C4-2B (cell line): ENCODE measurements at regions not wholly inside any gene's neighbourhood (a gene's known extent, or its start where the extent isn't known, plus 50 kb on each side); places are given as distances from the start of the nearest gene placed in this dataset.

Experiments used
- H3K27ac ChIP-seq: fragments of 450-650 bp; 2 replicates; pipeline ENCODE4 v1.5.1; 2017
- ZFX ChIP-seq: fragments of 450-650 bp; IDR thresholded peaks from 2 replicates; pipeline ENCODE4 v1.6.1; 2017
- TF ChIP-seq, protein P1 (sequence below): fragments of 450-650 bp; conservative IDR thresholded peaks from 2 replicates; pipeline ENCODE4 v1.5.1; 2017; ENCODE audit warnings: mild to moderate bottlenecking

DNA sequence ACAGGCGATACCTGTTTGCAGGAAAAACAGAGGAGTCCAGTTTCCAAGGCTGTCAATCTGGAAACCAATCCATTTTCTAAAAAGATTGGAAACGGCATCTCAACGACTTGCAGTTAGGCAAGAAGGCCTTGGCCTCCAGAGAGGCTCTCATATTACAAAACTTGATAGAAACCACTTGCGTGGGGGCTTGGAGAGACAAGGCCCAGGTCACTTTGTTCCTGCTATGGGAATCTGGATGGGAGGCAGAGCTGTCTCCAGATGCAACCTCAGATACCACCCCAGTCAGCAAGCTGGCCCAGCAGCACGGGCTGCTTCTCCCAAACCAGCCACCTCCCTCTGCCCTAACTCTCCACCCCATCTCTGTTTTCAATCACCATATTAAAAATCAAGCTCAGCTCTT lies 298.8 kb downstream of the TNS1 start:
- no peak overlapping the region for H3K27ac ChIP-seq
- TF ChIP-seq ZFX, result no peak
- TF ChIP-seq, protein P1, sequence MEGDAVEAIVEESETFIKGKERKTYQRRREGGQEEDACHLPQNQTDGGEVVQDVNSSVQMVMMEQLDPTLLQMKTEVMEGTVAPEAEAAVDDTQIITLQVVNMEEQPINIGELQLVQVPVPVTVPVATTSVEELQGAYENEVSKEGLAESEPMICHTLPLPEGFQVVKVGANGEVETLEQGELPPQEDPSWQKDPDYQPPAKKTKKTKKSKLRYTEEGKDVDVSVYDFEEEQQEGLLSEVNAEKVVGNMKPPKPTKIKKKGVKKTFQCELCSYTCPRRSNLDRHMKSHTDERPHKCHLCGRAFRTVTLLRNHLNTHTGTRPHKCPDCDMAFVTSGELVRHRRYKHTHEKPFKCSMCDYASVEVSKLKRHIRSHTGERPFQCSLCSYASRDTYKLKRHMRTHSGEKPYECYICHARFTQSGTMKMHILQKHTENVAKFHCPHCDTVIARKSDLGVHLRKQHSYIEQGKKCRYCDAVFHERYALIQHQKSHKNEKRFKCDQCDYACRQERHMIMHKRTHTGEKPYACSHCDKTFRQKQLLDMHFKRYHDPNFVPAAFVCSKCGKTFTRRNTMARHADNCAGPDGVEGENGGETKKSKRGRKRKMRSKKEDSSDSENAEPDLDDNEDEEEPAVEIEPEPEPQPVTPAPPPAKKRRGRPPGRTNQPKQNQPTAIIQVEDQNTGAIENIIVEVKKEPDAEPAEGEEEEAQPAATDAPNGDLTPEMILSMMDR, result no peak

DNA sequence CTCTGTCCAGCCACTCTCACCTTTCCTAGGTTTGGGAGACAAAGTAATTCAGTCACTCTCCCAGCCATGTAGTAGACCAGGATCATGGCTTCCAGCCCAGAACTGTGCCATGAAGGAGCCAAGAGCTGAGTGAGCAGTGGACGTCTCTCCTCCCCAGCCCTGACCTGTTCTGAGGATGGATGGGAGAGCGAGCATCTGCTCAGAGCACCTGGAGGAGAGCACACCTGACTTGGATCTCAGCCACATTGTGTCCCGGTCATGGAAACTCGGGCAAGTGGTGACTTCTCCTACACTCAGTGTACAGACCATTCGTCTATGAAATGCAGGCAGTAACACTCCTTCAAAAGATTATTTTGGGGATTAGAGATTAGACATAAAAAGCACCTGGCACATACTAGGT lies 299.7 kb downstream of the TNS1 start:
- no peak overlapping the region for H3K27ac ChIP-seq
- no peak for TF ChIP-seq ZFX
- TF ChIP-seq, protein P1, result no peak

DNA sequence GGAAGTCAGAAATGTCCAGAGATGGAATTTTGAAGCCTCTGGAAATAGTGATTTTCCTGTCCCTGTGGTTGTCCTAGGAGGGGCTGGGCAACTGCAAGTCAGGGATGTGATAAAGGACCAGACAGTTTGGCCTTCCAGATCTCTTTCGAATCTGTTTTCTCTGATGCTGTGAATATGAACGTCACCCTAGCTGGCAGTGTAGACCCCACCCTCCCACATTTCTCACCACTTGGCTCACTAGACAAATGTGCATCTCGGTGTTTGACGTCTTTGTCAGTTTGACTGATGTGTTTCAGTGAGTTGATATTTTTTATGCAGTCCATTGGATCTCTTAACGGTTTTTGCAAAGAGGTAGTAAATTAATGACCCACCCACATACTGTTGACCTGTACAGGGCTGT lies 301.2 kb downstream of the TNS1 start:
- no peak for TF ChIP-seq ZFX
- TF ChIP-seq, protein P1, result no peak
- H3K27ac ChIP-seq, result no peak overlapping the region

DNA sequence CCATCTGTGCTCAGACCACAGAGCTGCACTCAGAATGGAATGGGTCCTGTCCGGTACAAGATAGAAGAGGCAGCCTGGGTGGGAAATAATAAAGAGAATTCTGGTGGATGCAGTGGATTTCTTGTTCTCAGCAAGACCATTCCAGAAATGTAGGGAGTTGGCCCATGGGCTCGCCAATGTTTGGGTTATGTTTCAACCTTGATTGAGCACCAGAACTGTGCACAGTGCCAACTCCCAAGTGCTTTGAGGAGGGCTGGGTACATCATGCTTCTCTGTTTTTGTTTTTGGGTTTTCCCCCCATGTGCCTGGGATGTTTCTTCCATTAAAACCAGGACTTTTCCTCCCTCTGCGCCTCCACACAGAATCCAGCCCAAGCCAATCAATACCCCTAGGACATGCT lies 304.1 kb downstream of the TNS1 start:
- no peak overlapping the region for H3K27ac ChIP-seq
- TF ChIP-seq, protein P1, result no peak
- no peak for TF ChIP-seq ZFX

DNA sequence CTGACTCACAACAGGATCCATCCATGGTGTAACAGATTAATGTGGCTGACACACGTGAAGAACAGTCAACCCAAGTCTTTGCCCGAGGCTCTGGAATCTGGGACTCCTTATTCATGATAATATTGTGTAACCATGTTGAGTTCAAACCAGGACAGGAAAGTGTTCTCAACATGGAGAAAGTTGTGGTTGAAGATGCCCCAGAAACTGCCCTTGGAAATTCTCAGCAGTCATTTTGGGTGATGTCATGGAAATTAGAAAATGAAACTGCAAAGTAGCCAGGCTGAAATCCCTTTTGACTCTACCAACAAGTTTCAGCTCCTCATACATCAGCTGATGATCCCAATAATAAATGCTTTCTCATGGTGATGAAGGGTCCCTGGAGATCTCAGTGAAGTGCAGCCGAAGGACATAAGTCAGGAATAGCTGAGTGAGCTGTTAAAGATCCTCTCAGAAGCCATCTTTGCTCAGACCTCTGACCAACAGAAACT lies 307.7 kb downstream of the TNS1 start:
- TF ChIP-seq, protein P1, result no peak
- TF ChIP-seq ZFX, result no peak
- H3K27ac ChIP-seq, result no peak overlapping the region

DNA sequence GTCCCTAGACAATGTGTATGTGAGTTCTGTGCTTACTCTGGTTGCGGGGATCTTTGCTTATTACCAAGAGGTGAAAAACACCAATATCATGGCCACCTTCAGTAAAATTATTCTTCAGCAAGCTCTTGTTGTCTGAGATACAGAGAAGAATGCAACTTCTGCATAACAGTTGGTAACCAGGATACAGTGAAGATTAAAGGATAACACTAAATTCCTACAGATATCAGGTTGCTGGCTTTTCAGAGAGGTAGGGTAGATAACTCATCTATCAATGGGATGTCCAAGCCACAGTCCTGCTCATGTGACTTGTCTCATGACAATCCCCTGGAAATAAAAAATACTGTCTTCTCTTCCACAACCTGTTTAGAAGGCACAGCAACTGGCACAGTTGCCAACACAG lies 308.5 kb downstream of the TNS1 start:
- no peak overlapping the region for H3K27ac ChIP-seq

DNA sequence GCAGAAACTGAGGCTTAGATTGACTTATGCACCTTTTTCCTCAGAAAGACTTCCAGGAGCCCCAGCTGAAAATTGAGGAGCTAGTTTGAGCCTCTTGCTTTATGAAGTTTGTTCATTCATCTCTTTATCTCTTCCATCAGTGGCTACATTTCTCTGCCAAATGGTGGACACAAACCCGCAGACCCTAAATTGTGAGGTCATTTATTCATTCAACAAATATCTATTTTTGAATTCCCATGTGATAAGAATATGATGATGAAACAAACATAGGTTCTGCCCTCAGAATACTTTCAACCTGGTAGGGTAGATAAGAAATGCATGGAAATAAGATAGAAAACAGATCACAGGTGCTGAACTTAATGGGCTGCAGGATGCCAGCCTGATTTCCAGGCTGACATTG lies 309.4 kb downstream of the TNS1 start:
- no peak overlapping the region for H3K27ac ChIP-seq
- TF ChIP-seq, protein P1, result no peak
- no peak for TF ChIP-seq ZFX

More for the DNA sequence above, 308.5 kb downstream of the TNS1 start:
- TF ChIP-seq ZFX, result no peak
- TF ChIP-seq, protein P1, result no peak
